Omental fat pad (tissue), 3 donors: ENCODE measurements at regions not wholly inside any gene's neighbourhood (a gene's known extent, or its start where the extent isn't known, plus 50 kb on each side); places are given as distances from the start of the nearest gene placed in this dataset.

ENCODE experiments used
- ATAC-seq: fragments of 150-250 bp; one replicate; pipeline ENCODE4 v1.9.1; 2016; ENCODE audit warnings: mild to moderate bottlenecking, moderate library complexity; ENCODE audit not compliant: low FRiP score
- DNase-seq: peaks from one replicate; pipeline ENCODE4 v3.0.0-alpha.2; 2019; ENCODE audit warnings: low spot score
- TF ChIP-seq, protein P1 (sequence below), 3 donors: fragments of 450-650 bp; IDR thresholded peaks; one replicate each; pipeline ENCODE4 v1.5.1; 2016 to 2017; ENCODE audit warnings: antibody characterized with exemption in 3 of 3, mild to moderate bottlenecking in 3 of 3, moderate library complexity in 2 of 3

GRCh38 chr2:128834207-128834879 lies 515.7 kb upstream of the HS6ST1 start:
- no peak for DNase-seq
- no peak for ATAC-seq
- TF ChIP-seq, protein P1, sequence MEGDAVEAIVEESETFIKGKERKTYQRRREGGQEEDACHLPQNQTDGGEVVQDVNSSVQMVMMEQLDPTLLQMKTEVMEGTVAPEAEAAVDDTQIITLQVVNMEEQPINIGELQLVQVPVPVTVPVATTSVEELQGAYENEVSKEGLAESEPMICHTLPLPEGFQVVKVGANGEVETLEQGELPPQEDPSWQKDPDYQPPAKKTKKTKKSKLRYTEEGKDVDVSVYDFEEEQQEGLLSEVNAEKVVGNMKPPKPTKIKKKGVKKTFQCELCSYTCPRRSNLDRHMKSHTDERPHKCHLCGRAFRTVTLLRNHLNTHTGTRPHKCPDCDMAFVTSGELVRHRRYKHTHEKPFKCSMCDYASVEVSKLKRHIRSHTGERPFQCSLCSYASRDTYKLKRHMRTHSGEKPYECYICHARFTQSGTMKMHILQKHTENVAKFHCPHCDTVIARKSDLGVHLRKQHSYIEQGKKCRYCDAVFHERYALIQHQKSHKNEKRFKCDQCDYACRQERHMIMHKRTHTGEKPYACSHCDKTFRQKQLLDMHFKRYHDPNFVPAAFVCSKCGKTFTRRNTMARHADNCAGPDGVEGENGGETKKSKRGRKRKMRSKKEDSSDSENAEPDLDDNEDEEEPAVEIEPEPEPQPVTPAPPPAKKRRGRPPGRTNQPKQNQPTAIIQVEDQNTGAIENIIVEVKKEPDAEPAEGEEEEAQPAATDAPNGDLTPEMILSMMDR (IDR thresholded peaks at IDR 0.05), result no peak

DNA sequence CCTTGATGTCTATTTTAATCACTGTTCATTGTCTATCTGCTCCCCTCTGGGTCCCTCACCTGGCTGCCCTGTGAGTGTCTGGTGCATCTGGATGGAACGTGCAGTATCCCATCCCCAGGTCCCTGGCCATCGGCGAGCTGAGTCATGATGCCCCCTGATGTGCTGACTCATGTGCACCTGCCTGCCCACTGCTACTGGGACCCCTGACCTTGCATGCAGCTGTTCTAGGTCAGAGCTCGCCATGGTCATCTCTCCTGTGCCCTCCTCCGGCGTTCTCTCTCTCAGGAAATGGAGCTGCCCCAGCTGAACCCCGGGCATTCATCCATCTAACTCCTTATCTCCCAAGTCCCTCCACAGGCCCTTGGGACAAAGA lies 516.2 kb upstream of the HS6ST1 start:
- TF ChIP-seq, protein P1 (IDR thresholded peaks at IDR 0.05), result no peak
- no peak for DNase-seq
- ATAC-seq, result no peak

DNA sequence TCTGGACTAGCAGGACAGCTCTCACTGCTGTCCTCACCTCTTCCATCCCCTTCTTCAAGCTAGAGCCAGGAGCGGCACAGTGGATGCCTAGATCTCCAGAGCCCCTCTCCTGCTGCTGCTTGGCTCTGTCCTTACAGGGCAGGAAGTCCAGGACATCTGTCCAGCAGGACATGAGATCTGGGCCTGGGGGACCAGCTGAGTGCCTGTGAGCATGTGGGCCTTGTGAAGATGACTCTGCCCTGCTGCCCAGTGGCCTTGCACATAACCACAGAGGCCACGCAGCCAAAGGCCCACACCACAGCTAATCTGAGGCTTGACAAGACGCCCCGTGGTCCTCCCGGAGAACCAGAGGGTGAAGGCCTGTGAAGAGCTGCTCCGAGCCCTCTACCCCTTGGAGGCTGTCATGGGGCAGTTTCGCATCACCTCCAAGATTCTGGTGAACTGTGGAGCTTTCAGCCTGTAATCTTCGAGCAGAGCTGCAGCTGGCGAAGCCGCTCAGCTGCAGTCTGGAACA lies 516.7 kb upstream of the HS6ST1 start:
- TF ChIP-seq, protein P1 (IDR thresholded peaks at IDR 0.05), result no peak
- no peak for ATAC-seq

DNA sequence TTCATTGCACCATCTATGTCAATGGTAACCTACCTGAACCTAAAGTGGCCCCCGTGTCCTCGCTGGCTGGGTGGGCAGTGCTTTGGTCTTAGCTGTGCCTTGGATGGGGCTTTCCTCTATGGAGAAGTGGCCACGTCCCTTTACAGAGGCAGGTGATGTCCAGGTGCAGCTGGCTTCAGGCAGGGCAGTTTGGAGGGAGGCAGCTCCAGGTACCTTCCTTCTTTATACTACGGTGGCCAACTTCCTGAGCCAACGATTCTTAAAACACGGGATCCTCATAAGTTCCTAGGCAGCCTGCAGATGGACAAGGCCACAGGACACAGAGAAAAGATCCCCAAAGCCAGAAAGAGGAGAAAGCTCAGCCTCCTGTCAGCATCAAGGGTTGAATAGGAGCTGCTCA lies 517.3 kb upstream of the HS6ST1 start:
- TF ChIP-seq, protein P1 (IDR thresholded peaks at IDR 0.05), result no peak
- DNase-seq (no peak), ATAC-seq (no peak)

More for the DNA sequence above, 516.7 kb upstream of the HS6ST1 start:
- DNase-seq, result no peak

GRCh38 chr2:128836559-128837100 lies 518.0 kb upstream of the HS6ST1 start:
- ATAC-seq, result no peak
- TF ChIP-seq, protein P1 (IDR thresholded peaks at IDR 0.05), result no peak
- no peak for DNase-seq

GRCh38 chr2:128838244-128838643 lies 519.6 kb upstream of the HS6ST1 start:
- no peak for ATAC-seq
- DNase-seq, result no peak
- TF ChIP-seq, protein P1 (IDR thresholded peaks at IDR 0.05), result no peak

DNA sequence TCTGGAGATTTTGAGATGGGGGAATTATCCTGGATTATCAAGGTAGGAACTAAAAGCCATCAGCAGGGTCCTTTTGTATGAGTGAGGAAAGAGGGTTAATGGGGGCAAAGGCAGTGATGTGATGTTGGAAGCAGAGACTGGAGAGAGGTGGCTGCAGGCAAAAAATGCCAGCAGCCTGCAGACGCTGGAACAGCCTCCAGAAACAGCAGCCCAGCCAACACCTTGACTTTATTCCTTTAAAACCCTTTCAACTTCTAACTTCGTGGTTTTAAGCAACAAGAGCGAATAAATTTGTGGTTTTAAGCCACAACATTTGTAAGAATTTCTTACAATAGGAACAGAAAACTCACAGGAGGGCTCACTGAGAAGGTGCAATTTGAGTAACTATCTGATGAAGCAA lies 523.1 kb upstream of the HS6ST1 start:
- DNase-seq, result no peak

More for the DNA sequence above, 523.1 kb upstream of the HS6ST1 start:
- ATAC-seq, result no peak
- TF ChIP-seq, protein P1 (IDR thresholded peaks at IDR 0.05), result no peak
